ENCODE measurements at regions not wholly inside any gene's neighbourhood (a gene's known extent, or its start where the extent isn't known, plus 50 kb on each side); places are given as distances from the start of the nearest gene placed in this dataset.

DNA sequence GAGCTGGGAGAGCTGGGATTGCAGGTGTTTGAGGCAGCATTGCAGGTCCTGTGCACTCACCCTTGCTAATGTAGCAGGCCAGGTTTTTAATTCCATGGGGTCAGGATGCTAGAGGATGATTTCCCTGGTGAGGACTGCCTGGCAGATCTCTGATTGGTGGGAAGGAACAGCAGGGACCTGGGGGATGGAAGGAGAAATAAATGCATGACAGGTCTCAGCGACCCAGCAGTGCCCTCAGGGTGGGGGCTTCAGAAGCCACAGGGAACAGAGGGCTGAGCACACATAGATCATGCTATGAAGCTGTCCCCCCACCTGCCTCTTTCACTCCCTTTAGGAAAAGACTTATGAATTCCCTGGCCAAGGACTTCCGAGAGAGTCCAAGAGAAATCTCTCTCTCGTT, 255.5 kb upstream of the N4BP1 start:
- 58 to 70% (median 67%) methylated on average over 3 of the region's 3 CpGs for WGBS, 4 donors
- Histone ChIP-seq H3K4me1 (no peaks in the 10 kb centered on the region), H3K9me3 (peaks cover 0 to 6% (median 0%) of the 10 kb centered on the region in 12 donors), H3K27ac (no peak overlapping the region), H3K27me3 (no peaks in the 10 kb centered on the region), H3K36me3 (no peaks in the 10 kb centered on the region), H3K4me3 (no peak overlapping the region)
- no peak for DNase-seq
- intact Hi-C loops (cut with DNase I), result no loop called here
- ATAC-seq, result no peak
- TF ChIP-seq, protein P1, sequence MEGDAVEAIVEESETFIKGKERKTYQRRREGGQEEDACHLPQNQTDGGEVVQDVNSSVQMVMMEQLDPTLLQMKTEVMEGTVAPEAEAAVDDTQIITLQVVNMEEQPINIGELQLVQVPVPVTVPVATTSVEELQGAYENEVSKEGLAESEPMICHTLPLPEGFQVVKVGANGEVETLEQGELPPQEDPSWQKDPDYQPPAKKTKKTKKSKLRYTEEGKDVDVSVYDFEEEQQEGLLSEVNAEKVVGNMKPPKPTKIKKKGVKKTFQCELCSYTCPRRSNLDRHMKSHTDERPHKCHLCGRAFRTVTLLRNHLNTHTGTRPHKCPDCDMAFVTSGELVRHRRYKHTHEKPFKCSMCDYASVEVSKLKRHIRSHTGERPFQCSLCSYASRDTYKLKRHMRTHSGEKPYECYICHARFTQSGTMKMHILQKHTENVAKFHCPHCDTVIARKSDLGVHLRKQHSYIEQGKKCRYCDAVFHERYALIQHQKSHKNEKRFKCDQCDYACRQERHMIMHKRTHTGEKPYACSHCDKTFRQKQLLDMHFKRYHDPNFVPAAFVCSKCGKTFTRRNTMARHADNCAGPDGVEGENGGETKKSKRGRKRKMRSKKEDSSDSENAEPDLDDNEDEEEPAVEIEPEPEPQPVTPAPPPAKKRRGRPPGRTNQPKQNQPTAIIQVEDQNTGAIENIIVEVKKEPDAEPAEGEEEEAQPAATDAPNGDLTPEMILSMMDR (IDR thresholded peaks at IDR 0.05), result no peak
- no peak for TF ChIP-seq POLR2A (IDR thresholded peaks at IDR 0.05)

DNA sequence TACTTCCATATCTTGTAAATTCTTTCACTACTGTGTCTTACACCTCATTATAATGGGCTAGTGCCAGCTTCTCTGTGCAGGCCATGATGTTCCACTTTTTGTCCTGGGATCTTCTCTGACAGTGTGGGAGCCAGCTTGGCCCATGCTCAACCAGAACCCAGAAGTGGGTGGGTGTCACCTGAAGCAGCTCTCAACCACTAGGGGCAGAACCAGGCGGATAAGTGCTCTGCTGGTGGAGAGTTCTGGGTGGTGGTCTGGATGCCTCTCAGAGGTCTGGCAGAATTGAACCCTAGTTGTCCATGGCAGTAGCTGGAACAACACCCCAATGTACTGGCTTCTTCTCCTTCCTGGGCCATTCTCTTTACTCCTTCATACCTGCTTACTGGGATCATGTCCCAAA, 254.1 kb upstream of the N4BP1 start:
- Histone ChIP-seq H3K4me1 (no peaks in the 10 kb centered on the region), H3K36me3 (no peaks in the 10 kb centered on the region), H3K9me3 (peaks cover 0 to 6% (median 0%) of the 10 kb centered on the region in 12 donors), H3K4me3 (no peak overlapping the region), H3K27me3 (peaks cover 0 to 3% (median 0%) of the 10 kb centered on the region in 9 donors), H3K27ac (no peak overlapping the region)
- no peak for TF ChIP-seq POLR2A (IDR thresholded peaks at IDR 0.05)
- TF ChIP-seq, protein P1 (IDR thresholded peaks at IDR 0.05), result no peak
- ATAC-seq, result no peak
- no peak for DNase-seq
- 68 to 83% (median 76%) methylated on average over 1 of the region's 1 CpG for WGBS, 4 donors
- intact Hi-C loops (cut with DNase I), result no loop called here

DNA sequence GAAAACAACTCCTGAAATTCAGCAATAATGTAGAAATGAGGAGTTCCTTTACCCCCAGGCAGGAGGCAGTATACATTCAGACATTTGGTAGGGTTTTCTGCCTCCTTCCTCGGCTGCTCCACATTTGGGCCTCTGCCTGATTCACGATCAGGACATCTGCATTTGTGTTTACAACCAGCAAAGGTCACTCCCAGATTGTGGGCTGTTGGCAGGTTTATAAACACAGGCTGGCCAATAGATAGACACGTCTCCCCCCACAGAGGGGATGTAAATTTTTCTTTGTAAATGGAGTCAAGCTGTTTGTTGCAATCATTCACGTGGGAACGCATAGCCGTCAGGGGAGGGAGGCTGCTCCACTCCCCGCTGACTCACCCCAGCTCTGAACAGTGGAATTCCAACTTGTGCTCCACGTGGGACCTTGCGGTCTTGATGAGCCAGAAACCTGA, 252.1 kb upstream of the N4BP1 start:
- Histone ChIP-seq H3K9me3 (peaks cover 0 to 6% (median 0%) of the 10 kb centered on the region in 12 donors), H3K4me3 (no peak overlapping the region), H3K27ac (no peak overlapping the region), H3K36me3 (no peaks in the 10 kb centered on the region), H3K4me1 (no peaks in the 10 kb centered on the region), H3K27me3 (peaks cover 0 to 9% (median 0%) of the 10 kb centered on the region in 9 donors)
- WGBS, 4 donors, result 26 to 48% (median 36%) methylated on average over 9 of the region's 9 CpGs
- intact Hi-C loops (cut with DNase I), result no loop called here
- ATAC-seq, result no peak
- DNase-seq, result no peak
- TF ChIP-seq, protein P1 (IDR thresholded peaks at IDR 0.05), result no peak
- no peak for TF ChIP-seq POLR2A (IDR thresholded peaks at IDR 0.05)

DNA sequence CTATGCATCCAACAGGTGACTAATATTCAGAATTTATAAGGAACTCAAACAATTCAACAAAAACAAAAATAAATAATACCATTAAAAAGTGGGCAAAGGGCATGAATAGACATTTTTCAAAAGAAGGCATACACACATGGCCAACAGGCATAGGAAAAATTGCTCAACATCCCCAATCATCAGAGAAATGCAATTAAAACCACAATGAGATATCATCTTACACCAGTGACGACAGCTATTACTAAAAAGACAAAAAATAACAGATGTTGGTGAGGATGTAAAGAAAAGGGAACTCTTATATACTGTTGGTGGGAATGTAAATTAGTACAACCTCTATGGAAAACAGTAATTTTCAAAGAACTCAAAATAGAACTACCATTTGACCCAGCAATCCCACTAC, 250.4 kb upstream of the N4BP1 start:
- peaks cover 0 to 4% (median 0%) of the 10 kb centered on the region in 12 donors for H3K9me3 ChIP-seq

More for the DNA sequence above, 250.4 kb upstream of the N4BP1 start:
- TF ChIP-seq POLR2A (IDR thresholded peaks at IDR 0.05), result no peak
- TF ChIP-seq, protein P1 (IDR thresholded peaks at IDR 0.05), result no peak
- Histone ChIP-seq H3K4me1 (no peaks in the 10 kb centered on the region), H3K4me3 (no peak overlapping the region), H3K27me3 (peaks cover 0 to 9% (median 0%) of the 10 kb centered on the region in 9 donors), H3K27ac (no peak overlapping the region), H3K36me3 (no peaks in the 10 kb centered on the region)
- intact Hi-C loops (cut with DNase I), result no loop called here
- DNase-seq (no peak), ATAC-seq (no peak)
- 50 to 86% (median 69%) methylated on average over 1 of the region's 1 CpG for WGBS, 4 donors
